ENCODE measurements at regions not wholly inside any gene's neighbourhood (a gene's known extent, or its start where the extent isn't known, plus 50 kb on each side); places are given as distances from the start of the nearest gene placed in this dataset.

- H3K4me3 ChIP-seq: no peak overlapping the region
- intact Hi-C loops (cut with DNase I; ENCODE audit: low total_unique reads): no loop called here
- H3K36me3 ChIP-seq: no peaks in the 10 kb centered on the region
- no peak for TF ChIP-seq CTCF (IDR thresholded peaks at IDR 0.05)
- no peaks in the 10 kb centered on the region for H3K9me3 ChIP-seq
- H3K4me1 ChIP-seq: no peaks in the 10 kb centered on the region
- no peaks in the 10 kb centered on the region for H3K27me3 ChIP-seq
- H3K27ac ChIP-seq: no peak overlapping the region
- no peak for DNase-seq
Measured at GRCh38 chr11:127926721-127927120, 660.6 kb downstream of the ETS1 start.

DNA sequence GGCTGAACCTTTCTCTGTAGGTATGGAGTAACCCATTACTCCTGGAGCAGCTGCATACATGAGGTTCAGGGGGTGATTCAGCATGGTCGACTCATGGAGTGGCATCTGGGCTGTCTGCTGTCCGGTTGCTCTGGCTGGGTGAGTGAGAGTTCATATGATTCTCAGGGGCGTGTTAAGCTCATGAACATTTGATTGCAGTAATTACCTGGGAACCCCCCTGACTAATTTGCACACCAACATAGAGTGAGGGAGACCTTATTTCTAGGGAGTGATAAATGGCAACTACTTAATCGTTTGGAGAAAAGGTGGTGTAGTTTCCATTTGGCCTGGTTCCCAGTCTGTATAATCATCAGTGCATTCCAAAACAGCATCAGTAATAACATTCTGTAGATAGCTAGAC, 661.9 kb downstream of the ETS1 start:
- intact Hi-C loops (cut with DNase I; ENCODE audit: low total_unique reads): no loop called here
- DNase-seq: no peak
- H3K27me3 ChIP-seq: no peaks in the 10 kb centered on the region
- TF ChIP-seq CTCF (IDR thresholded peaks at IDR 0.05): no peak
- no peak overlapping the region for H3K4me3 ChIP-seq
- H3K4me1 ChIP-seq: no peaks in the 10 kb centered on the region
- no peaks in the 10 kb centered on the region for H3K36me3 ChIP-seq
- H3K27ac ChIP-seq: no peak overlapping the region
- H3K9me3 ChIP-seq: no peaks in the 10 kb centered on the region

- no peak for DNase-seq
- intact Hi-C loops (cut with DNase I; ENCODE audit: low total_unique reads): no loop called here
- Histone ChIP-seq H3K4me1 (no peaks in the 10 kb centered on the region), H3K36me3 (no peaks in the 10 kb centered on the region), H3K4me3 (no peak overlapping the region), H3K27me3 (no peaks in the 10 kb centered on the region), H3K9me3 (peaks cover 0 to 9% (median 8%) of the 10 kb centered on the region in 3 donors), H3K27ac (no peak overlapping the region)
- no peak for TF ChIP-seq CTCF (IDR thresholded peaks at IDR 0.05)
Measured at GRCh38 chr11:127919206-127920000, 668.0 kb downstream of the ETS1 start.

DNA sequence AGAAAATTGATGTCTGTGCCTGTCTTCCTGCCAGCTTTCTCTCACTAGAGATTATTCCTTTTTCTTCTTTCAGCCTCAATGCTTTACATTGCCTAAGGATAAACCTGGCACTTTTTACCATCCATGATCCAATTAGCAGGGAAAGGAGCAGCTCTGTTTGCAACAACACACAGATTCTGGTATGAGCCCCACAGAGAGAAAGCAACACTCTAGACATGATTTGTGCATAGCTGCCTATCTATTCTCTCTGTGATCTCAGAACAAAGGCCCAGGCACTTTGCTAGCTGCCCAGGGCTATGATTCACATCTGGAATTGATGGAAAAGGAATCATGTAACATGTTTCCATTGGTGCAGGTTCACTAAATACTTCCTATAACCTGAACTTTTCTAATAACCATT, 685.0 kb downstream of the ETS1 start:
- Histone ChIP-seq H3K4me3 (no peak overlapping the region), H3K27me3 (no peaks in the 10 kb centered on the region), H3K36me3 (no peaks in the 10 kb centered on the region), H3K27ac (no peak overlapping the region), H3K4me1 (no peaks in the 10 kb centered on the region), H3K9me3 (peaks cover 0 to 13% (median 6%) of the 10 kb centered on the region in 3 donors)
- intact Hi-C loops (cut with DNase I; ENCODE audit: low total_unique reads): no loop called here
- DNase-seq: no peak
- no peak for TF ChIP-seq CTCF (IDR thresholded peaks at IDR 0.05)

- intact Hi-C loops (cut with DNase I; ENCODE audit: low total_unique reads): no loop called here
- no peak for DNase-seq
- H3K4me1 ChIP-seq: no peaks in the 10 kb centered on the region
- H3K4me3 ChIP-seq: no peak overlapping the region
- H3K9me3 ChIP-seq: peaks cover 0 to 13% (median 6%) of the 10 kb centered on the region in 3 donors
- no peak for TF ChIP-seq CTCF (IDR thresholded peaks at IDR 0.05)
- no peaks in the 10 kb centered on the region for H3K27me3 ChIP-seq
- no peak overlapping the region for H3K27ac ChIP-seq
- H3K36me3 ChIP-seq: no peaks in the 10 kb centered on the region
Measured at GRCh38 chr11:127898422-127899365, 688.7 kb downstream of the ETS1 start.

Measured in tibial artery (tissue), 4 donors.